Mesenchymal stem cell (in vitro differentiated cells and primary cell): ENCODE measurements at regions not wholly inside any gene's neighbourhood (a gene's known extent, or its start where the extent isn't known, plus 50 kb on each side); places are given as distances from the start of the nearest gene placed in this dataset.

Source experiments
- DNase-seq: peaks from one replicate; pipeline ENCODE4 v3.0.0-alpha.2; 2013
- H2AFZ ChIP-seq: one replicate; pipeline ENCODE4 v1.6.1; 2013; ENCODE audit warnings: low read depth, mild to moderate bottlenecking, control low read depth, inconsistent platforms, low read length, moderate library complexity
- H2AK5ac ChIP-seq: 2 replicates; pipeline ENCODE4 v1.6.1; 2013; ENCODE audit warnings: low read length, moderate library complexity, mild to moderate bottlenecking, inconsistent platforms; ENCODE audit not compliant: severe bottlenecking
- H2BK120ac ChIP-seq: one replicate; pipeline ENCODE4 v1.6.1; 2013; ENCODE audit warnings: low read depth, mild to moderate bottlenecking, inconsistent platforms, low read length, moderate library complexity
- H2BK12ac ChIP-seq, 2 experiments: one replicate each; pipeline ENCODE4 v1.6.1; 2013; ENCODE audit warnings: inconsistent platforms in 2 of 2, low read length in 2 of 2, mild to moderate bottlenecking in 2 of 2, moderate library complexity in 2 of 2, control low read depth in 1 of 2
- H2BK15ac ChIP-seq: one replicate; pipeline ENCODE4 v1.6.1; 2013; ENCODE audit warnings: mild to moderate bottlenecking, low read depth, inconsistent platforms; ENCODE audit not compliant: poor library complexity, severe bottlenecking
- H2BK5ac ChIP-seq: 2 replicates; pipeline ENCODE4 v1.6.1; 2013; ENCODE audit warnings: low read depth, mild to moderate bottlenecking, low read length, control low read depth, inconsistent platforms; ENCODE audit not compliant: poor library complexity, severe bottlenecking
- H3K14ac ChIP-seq, 2 experiments: one replicate each; pipeline ENCODE4 v1.6.1; 2013; ENCODE audit warnings: inconsistent platforms in 2 of 2, low read length in 2 of 2, control low read depth in 1 of 2, mild to moderate bottlenecking in 1 of 2, moderate library complexity in 1 of 2
- H3K18ac ChIP-seq, 2 experiments: one replicate each; pipeline ENCODE4 v1.6.1; 2013; ENCODE audit warnings: inconsistent platforms in 2 of 2, low read length in 2 of 2, control low read depth in 1 of 2, low read depth in 1 of 2, mild to moderate bottlenecking in 1 of 2
- H3K23ac ChIP-seq, 2 experiments: one replicate each; pipeline ENCODE4 v1.6.1; 2013; ENCODE audit warnings: inconsistent platforms in 2 of 2, low read length in 2 of 2, mild to moderate bottlenecking in 2 of 2, moderate library complexity in 2 of 2, control low read depth in 1 of 2
- H3K27ac ChIP-seq: 2 replicates; pipeline ENCODE4 v1.5.1; 2013; ENCODE audit warnings: mild to moderate bottlenecking, moderate library complexity, low read length, control low read depth, inconsistent platforms; ENCODE audit not compliant: poor library complexity, severe bottlenecking
- H3K27me3 ChIP-seq, 2 experiments: 2 replicates each; pipeline versions ENCODE4 v1.6.1 to v1.7.0; 2013; ENCODE audit warnings: low read length in 2 of 2, mild to moderate bottlenecking in 2 of 2, moderate library complexity in 2 of 2, control low read depth in 1 of 2, inconsistent platforms in 1 of 2; ENCODE audit not compliant: control insufficient read depth in 1 of 2, insufficient read depth in 1 of 2
- H3K36me3 ChIP-seq, 2 experiments: 2 replicates each; pipeline versions ENCODE4 v1.6.1 to v1.7.0; 2013; ENCODE audit warnings: low read length in 2 of 2, control low read depth in 1 of 2, inconsistent platforms in 1 of 2, low read depth in 1 of 2, mild to moderate bottlenecking in 1 of 2; ENCODE audit not compliant: insufficient read depth in 2 of 2, control insufficient read depth in 1 of 2
- H3K4ac ChIP-seq, 2 experiments: one replicate each; pipeline ENCODE4 v1.6.1; 2013; ENCODE audit warnings: inconsistent platforms in 2 of 2, low read length in 2 of 2, mild to moderate bottlenecking in 2 of 2, moderate library complexity in 2 of 2, control low read depth in 1 of 2, low read depth in 1 of 2
- H3K4me1 ChIP-seq: 2 replicates; pipeline ENCODE4 v1.6.1; 2013; ENCODE audit warnings: low read depth, low read length, control low read depth; ENCODE audit not compliant: control insufficient read depth, insufficient read depth
- H3K4me2 ChIP-seq: 2 replicates; pipeline ENCODE4 v1.6.1; 2013; ENCODE audit warnings: low read length, mild to moderate bottlenecking, inconsistent platforms; ENCODE audit not compliant: poor library complexity, severe bottlenecking
- H3K4me3 ChIP-seq, 2 experiments: 2 replicates each; pipeline versions ENCODE4 v1.5.1 to v1.7.0; 2013; ENCODE audit warnings: low read length in 2 of 2, mild to moderate bottlenecking in 2 of 2, control low read depth in 1 of 2, low read depth in 1 of 2; ENCODE audit not compliant: insufficient read depth in 1 of 2
- H3K79me1 ChIP-seq: replicated peaks from 2 replicates; pipeline ENCODE4 v1.6.1; 2013; ENCODE audit warnings: mild to moderate bottlenecking, control low read depth, low read length, inconsistent platforms; ENCODE audit not compliant: poor library complexity, severe bottlenecking
- H3K9ac ChIP-seq: 2 replicates; pipeline ENCODE4 v1.7.0; 2013; ENCODE audit warnings: mild to moderate bottlenecking, low read length, moderate library complexity
- H3K9me3 ChIP-seq: 2 replicates; pipeline ENCODE4 v1.7.0; 2013; ENCODE audit warnings: mild to moderate bottlenecking, low read length; ENCODE audit not compliant: control insufficient read depth
- H4K8ac ChIP-seq: one replicate; pipeline ENCODE4 v1.6.1; 2013; ENCODE audit warnings: inconsistent platforms, mild to moderate bottlenecking, low read length, moderate library complexity
- H4K91ac ChIP-seq: one replicate; pipeline ENCODE4 v1.6.1; 2013; ENCODE audit warnings: mild to moderate bottlenecking, low read length, inconsistent platforms
- WGBS: methylation state at CpG from one replicate; pipeline ENCODE4 v1.1.7; 2013; ENCODE audit warnings: mixed read lengths; 5-methylcytosine and 5-hydroxymethylcytosine counted together

DNA sequence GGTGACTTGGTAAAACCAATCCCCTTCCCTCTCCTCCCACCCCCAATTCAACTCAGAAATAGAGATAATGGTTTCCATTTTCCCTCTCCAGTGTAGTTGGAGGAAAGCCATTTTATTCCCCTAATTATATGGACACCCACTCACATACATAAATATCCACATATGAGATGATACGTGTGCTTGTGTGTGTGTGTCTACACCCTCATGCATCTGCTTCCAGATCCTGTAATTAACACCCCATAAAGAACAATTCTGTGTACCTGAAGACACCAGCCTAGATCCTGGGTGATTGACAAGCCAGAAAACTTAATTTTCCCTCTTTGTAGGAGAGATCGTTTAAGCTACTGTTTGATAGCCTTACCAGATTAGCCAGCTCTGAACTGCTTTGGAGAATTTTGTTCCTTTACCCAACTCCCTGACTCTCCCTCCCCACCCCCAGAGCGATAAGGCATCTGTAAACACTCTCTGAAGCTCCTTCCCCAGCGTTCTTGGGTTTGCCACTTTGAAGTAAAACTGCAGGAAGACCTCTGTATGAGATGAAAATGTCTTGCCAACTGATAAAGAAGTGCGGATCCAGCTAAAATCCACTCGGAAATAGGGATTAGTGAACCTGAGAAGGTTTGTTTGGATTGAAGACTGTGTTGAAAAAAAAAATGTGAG, 175.7 kb downstream of the RGS9 start:
- Histone ChIP-seq H2BK5ac (no peak overlapping the region), H2BK15ac (no peak overlapping the region), H2BK120ac (no peak overlapping the region), H3K4me2 (no peak overlapping the region), H3K27ac (no peak overlapping the region), H3K18ac (no peak overlapping the region), H2AFZ (no peak overlapping the region), H3K36me3 (no peaks in the 10 kb centered on the region), H3K9me3 (no peaks in the 10 kb centered on the region), H3K79me1 (no peaks in the 10 kb centered on the region), H3K9ac (no peak overlapping the region), H2AK5ac (no peak overlapping the region), H3K14ac (no peak overlapping the region), H4K8ac (no peak overlapping the region), H3K4me3 (no peak overlapping the region), H3K27me3 (peaks cover 15 to 46% of the 10 kb centered on the region in 2 experiments), H2BK12ac (no peak overlapping the region), H3K4ac (no peak overlapping the region), H3K4me1 (no peaks in the 10 kb centered on the region), H3K23ac (no peak overlapping the region), H4K91ac (no peak overlapping the region)
- WGBS, result 30% methylated on average over 5 of the region's 6 CpGs
- DNase-seq, result no peak

DNA sequence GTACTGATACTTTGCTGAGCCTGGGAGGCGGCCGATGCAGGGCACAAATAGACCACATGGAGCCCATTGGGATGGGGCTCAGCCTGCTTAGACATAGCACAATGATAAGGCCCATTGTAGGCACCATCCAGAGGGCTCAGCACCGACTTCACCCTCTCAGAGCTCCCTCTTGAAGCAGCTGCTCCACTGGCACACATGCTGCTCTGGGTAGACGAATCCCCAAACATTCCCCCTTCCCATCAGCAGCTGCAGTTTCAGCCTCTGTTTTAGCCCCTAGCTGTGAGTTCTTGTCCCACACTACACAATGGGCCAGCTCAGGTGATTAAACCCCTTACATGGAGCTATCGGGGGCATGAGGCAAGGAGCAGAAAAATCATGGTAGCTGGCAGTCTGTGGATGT, 174.1 kb downstream of the RGS9 start:
- WGBS, result 81% methylated on average over 5 of the region's 5 CpGs
- no peak overlapping the region for H2BK12ac ChIP-seq
- H2BK5ac ChIP-seq, result no peak overlapping the region
- H3K36me3 ChIP-seq, result no peaks in the 10 kb centered on the region
- no peak overlapping the region for H3K4me2 ChIP-seq
- no peaks in the 10 kb centered on the region for H3K79me1 ChIP-seq
- no peak overlapping the region for H3K4ac ChIP-seq
- H3K23ac ChIP-seq, result no peak overlapping the region
- H3K4me1 ChIP-seq, result no peaks in the 10 kb centered on the region
- no peak overlapping the region for H2BK120ac ChIP-seq
- H3K14ac ChIP-seq, result no peak overlapping the region
- H2AK5ac ChIP-seq, result no peak overlapping the region
- no peak overlapping the region for H4K91ac ChIP-seq
- H3K9me3 ChIP-seq, result peaks cover under 1% of the 10 kb centered on the region
- H4K8ac ChIP-seq, result no peak overlapping the region
- no peak overlapping the region for H2AFZ ChIP-seq
- no peak for DNase-seq
- H3K9ac ChIP-seq, result no peak overlapping the region
- no peak overlapping the region for H3K18ac ChIP-seq
- H3K27me3 ChIP-seq, result peaks cover 15 to 56% of the 10 kb centered on the region in 2 experiments
- H3K27ac ChIP-seq, result no peak overlapping the region
- no peak overlapping the region for H3K4me3 ChIP-seq
- no peak overlapping the region for H2BK15ac ChIP-seq

DNA sequence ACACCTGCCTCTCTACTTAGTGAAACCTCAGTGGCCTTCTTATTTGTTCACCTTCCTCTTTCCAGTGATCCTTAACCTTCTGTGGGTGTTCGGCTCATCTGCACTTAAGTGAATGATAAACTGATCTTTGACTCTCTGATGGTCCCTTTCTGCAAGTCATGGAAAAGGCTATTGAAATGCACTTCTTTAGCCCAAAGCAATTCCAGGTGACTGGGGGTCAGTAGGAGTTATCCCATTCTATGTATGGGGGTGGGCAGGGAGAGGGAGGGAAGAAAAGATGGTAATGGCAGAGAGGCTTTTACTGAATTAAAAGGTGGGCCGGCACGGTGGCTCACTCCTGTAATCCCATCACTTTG, 170.8 kb downstream of the RGS9 start:
- Histone ChIP-seq H3K27me3 (peaks cover 20 to 61% of the 10 kb centered on the region in 2 experiments), H3K23ac (no peak overlapping the region), H2BK15ac (no peak overlapping the region), H3K36me3 (no peaks in the 10 kb centered on the region), H3K27ac (no peak overlapping the region), H3K9me3 (peaks cover 6% of the 10 kb centered on the region), H2BK12ac (no peak overlapping the region), H3K4me2 (no peak overlapping the region), H3K79me1 (no peaks in the 10 kb centered on the region), H3K18ac (no peak overlapping the region), H3K4me1 (no peaks in the 10 kb centered on the region), H3K9ac (no peak overlapping the region), H3K4ac (no peak overlapping the region), H2BK5ac (no peak overlapping the region), H4K8ac (no peak overlapping the region), H3K14ac (no peak overlapping the region), H2AK5ac (no peak overlapping the region), H3K4me3 (no peak overlapping the region), H4K91ac (no peak overlapping the region), H2BK120ac (no peak overlapping the region), H2AFZ (no peak overlapping the region)
- WGBS, result 64% methylated on average over 3 of the region's 3 CpGs
- no peak for DNase-seq

DNA sequence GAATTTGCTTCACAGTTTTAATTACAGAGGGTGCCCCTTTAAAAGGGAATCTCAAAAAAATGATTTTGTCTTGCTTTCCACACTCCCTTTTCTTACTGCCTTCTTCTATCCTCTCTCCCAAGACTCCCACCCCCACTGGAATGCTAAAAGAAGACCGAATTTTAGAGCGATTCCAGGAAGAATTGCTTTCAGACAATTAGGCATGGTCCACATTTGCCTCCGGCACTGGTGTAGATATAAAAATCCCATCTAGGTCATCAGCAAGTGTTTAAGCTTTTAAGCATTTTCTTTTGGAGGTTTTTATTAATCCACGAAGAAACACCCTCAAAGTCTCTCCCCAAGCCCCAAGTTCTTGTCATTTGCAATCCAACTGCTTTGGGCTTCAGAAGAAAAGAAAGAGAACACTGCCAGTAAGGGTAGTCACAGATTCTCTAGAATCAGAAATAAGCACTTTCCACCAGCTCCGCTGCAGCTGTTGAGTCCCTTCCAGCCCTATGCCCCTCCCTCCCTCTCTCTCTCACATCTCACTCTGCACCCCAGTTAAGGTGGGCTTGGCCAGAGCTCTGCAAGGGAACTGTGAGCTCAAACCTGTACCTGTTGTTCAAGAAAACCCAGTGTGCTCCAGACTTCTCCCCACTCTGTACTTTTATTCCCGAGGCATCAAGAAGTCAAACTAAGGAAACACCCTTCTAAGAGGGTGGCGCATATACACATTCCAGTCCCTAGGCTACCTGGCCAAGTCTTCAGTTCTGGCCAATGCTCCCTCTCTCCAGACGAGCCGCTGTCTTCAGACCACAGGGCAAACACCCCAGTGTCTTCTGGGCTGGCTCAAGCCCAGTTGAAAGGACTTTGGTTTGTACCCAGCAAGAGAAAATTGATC, 170.2 kb downstream of the RGS9 start:
- Histone ChIP-seq H4K8ac (no peak overlapping the region), H3K9me3 (peaks cover 6% of the 10 kb centered on the region), H4K91ac (no peak overlapping the region), H3K4me2 (no peak overlapping the region), H3K23ac (no peak overlapping the region), H3K4ac (no peak overlapping the region), H2BK5ac (no peak overlapping the region), H2BK12ac (no peak overlapping the region), H3K4me3 (no peak overlapping the region), H3K14ac (no peak overlapping the region), H3K9ac (no peak overlapping the region), H3K27ac (no peak overlapping the region), H3K79me1 (no peaks in the 10 kb centered on the region), H3K4me1 (no peaks in the 10 kb centered on the region), H2BK120ac (no peak overlapping the region), H3K27me3 (peaks cover 17 to 61% of the 10 kb centered on the region in 2 experiments), H3K36me3 (no peaks in the 10 kb centered on the region), H2BK15ac (no peak overlapping the region), H2AFZ (no peak overlapping the region), H2AK5ac (no peak overlapping the region), H3K18ac (no peak overlapping the region)
- WGBS, result 70% methylated on average over 8 of the region's 9 CpGs
- no peak for DNase-seq
